ENCODE measurements at regions not wholly inside any gene's neighbourhood (a gene's known extent, or its start where the extent isn't known, plus 50 kb on each side); places are given as distances from the start of the nearest gene placed in this dataset.
A peak's percentile ranks its signal among the peaks of the same experiment; 100 is the strongest.
"Not testable (repeated sequence)": the region's sequence is repeated elsewhere in the genome, so short reads cannot be mapped to it uniquely, and the experiment has no call there.

- no peak for DNase-seq (ENCODE audit: low spot score)
Observed at GRCh38 chr5:25020454-25020853, 375.7 kb upstream of the CDH10 start.

DNA sequence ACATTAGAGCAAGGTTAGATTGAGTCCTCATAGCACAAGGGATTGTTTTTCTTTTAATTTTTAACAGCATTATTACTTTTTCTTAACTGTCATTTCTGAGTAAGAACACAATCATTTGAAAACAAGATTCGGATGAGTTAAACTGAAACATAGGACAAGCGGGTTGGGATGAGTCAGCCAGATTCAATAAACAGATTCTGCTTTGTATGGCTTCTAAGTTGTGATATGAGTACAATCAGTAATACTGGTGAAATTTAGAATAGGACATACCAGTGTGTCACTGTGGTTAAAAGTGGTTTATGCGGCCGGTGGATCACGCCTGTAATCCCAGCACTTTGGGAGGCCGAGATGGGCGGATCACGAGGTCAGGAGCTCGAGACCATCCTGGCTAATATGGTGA, 364.3 kb upstream of the CDH10 start:
- no peak for DNase-seq (ENCODE audit: low spot score)

GRCh38 chr5:25006734-25007133, 362.0 kb upstream of the CDH10 start:
- DNase-seq (ENCODE audit: low spot score): peak; percentile 69

GRCh38 chr5:25006237-25006636, 361.5 kb upstream of the CDH10 start:
- no peak for DNase-seq (ENCODE audit: low spot score)

DNA sequence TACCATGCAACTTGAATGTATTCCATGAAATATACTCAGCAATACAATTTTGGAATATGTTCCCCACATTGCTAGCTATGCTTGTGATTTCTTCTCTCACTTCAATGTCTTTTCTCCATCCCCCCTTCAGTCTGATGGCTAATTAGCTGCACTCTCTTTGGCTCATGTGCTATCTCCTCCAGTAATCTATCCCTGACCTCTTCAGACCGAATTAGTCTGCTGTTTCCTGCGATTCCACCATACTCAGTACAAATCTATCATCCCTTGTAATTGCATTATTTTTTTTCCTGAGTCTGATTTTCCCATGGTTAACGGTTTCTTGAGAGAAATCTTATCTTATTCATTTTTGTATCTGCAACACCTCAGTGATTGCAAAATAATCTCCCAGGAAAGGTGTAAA, 360.7 kb upstream of the CDH10 start:
- no peak for DNase-seq (ENCODE audit: low spot score)

GRCh38 chr5:25002371-25002770, 357.6 kb upstream of the CDH10 start:
- no peak for DNase-seq (ENCODE audit: low spot score)

DNA sequence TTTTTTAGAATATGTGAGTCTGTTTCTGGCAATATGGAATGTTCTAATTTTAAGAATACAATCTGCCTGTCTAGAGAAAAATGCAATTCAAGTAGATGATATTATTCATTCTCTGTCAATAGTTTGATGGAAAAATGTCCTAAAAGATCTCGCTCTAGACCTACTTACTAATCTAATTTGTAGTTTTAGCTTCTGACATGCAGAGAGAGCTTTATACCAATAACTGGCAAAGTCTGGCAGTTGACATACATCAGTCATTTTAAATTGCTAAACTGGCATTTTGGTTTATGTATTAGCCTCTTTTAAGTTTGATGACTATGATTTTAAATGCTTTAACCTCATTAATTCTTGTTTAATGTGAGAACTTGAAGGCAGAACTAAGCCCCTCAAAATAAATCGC, 355.0 kb upstream of the CDH10 start:
- DNase-seq (ENCODE audit: low spot score): no peak

DNA sequence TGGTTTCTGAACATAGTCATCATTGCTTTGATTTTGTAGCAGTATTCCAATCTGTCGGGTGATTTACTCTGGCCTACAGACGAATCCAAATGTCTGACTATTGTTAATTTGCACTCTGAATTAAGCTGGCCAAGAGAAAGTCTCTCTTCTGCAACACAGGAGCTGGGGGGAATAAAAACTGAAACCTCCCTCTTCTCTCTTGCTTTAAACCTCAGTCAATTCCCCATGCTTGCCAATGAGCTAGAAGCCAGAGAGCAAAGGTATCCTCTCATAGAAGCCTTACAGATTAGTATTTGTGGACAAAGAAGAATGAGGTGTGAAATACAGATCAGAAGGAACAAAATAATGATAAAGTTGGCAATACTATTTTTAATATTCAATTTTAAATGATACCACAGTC, 353.9 kb upstream of the CDH10 start:
- no peak for DNase-seq (ENCODE audit: low spot score)

- DNase-seq (ENCODE audit: low spot score): no peak
Observed at GRCh38 chr5:24986326-24986725, 341.5 kb upstream of the CDH10 start.

DNA sequence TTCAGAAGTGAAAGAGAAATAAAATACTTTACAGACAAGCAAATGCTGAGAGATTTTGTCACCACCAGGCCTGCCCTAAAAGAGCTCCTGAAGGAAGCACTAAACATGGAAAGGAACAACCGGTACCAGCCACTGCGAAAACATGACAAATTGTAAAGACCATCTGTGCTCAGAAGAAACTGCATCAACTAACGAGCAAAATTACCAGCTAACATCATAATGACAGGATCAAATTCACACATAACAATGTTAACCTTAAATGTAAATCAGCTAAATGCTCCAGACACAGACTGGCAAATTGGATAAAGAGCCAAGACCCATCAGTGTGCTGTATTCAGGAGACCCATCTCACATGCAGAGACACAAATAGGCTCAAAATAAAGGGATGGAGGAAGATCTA, 333.8 kb upstream of the CDH10 start:
- DNase-seq (ENCODE audit: low spot score): not testable (repeated sequence)

DNA sequence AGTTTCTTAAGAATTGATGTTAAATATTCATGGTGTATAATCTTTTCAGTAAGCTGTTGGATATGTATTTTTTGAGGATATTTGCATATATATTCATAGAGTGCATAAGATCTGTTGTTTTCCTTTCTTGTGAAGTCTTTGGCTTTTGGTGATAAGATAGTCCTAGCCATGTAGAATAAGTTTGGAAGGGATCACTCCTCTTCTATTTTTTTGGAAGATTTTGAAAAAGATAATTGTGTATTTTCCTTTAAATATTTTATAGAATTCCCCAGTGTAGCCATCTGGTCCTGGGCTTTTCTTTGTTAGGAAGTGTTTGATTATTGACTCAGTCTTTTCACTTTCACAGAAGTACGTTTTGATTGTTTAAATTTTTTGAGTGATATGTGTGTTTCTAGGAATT, 318.8 kb upstream of the CDH10 start:
- no peak for DNase-seq (ENCODE audit: low spot score)

DNA sequence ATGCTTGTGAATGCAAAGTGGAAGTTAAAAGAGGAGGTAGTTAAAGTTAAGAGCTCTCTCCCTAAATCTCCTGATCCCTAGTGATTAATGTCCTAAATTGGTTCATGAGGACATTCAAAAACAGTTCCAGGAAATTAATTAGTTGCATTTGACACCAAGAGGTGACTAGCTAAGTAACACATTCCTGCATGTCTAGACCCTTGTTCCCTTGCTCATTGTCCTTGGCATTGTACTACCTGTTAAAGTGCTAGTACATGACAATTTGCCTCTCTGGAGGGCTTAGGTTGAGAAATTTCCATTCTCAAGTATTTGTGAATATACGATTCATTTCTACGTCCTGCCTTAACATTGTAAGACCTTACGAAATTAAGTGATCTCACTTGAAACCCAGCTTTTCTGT, 278.6 kb upstream of the CDH10 start:
- no peak for DNase-seq (ENCODE audit: low spot score)

GRCh38 chr5:24918676-24919075, 273.9 kb upstream of the CDH10 start:
- DNase-seq (ENCODE audit: low spot score): no peak

DNA sequence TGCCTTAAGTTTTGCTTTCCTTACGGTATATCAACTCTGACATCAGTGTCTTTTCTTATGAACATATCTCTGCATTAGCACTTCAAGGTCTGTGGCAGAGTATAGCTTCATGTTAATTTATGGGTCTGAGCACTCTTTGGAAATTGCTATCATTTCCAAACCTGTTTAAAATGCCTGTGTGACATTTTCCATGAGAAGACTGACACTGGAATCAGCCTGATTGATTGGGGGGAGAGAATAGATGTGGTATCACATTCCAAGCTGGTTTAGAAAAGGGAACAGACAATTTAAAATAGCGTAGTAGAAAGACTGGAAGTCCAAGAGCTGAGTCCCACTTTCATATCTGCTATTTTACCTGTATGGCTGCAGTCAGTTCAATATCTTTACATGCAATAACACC, 272.1 kb upstream of the CDH10 start:
- DNase-seq (ENCODE audit: low spot score): no peak

- DNase-seq (ENCODE audit: low spot score): no peak
Observed at GRCh38 chr5:24909210-24909609, 264.4 kb upstream of the CDH10 start.

DNA sequence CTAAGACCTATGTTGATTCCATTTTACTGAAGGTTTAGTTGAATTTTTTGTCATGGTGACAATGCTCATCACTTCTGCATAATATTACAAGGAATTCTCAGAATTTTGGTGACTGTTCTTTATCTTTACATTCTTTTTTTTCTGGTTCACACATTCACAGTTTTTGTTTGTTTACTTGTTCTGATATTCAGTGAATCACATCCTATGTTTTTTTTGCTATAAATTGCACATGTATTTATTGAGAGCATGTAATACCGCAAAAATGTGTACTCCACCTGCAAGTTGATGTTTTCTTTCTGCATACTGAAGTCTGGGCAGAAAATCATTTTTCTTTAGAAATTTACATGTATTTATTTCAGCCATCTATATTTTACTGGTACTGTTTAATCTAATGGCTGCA, 261.9 kb upstream of the CDH10 start:
- no peak for DNase-seq (ENCODE audit: low spot score)

- peak; percentile 17 for DNase-seq (ENCODE audit: low spot score)
Observed at GRCh38 chr5:24904981-24905517, 260.3 kb upstream of the CDH10 start.

DNA sequence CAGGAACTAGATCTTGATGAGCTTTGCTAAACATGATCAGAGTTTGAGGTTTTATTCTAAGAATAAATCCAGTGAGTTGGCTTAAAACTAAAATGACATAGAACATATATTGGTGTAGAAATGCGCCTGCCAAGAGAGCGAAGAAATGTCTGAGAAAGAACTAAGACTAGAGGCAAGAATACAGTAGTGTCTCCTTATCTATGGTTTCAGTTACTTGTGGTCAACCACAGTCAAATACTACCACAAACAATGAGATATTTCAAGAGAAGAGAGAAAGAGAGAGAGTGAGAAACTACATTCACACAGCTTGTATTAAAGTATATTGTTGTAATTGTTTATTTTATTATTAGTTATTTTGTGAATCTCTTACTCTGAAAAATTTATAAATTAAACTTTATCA, 254.4 kb upstream of the CDH10 start:
- DNase-seq (ENCODE audit: low spot score): peak; percentile 7

GRCh38 chr5:24864244-24864643, 219.5 kb upstream of the CDH10 start:
- DNase-seq (ENCODE audit: low spot score): no peak

GRCh38 chr5:24862117-24862516, 217.3 kb upstream of the CDH10 start:
- no peak for DNase-seq (ENCODE audit: low spot score)

DNA sequence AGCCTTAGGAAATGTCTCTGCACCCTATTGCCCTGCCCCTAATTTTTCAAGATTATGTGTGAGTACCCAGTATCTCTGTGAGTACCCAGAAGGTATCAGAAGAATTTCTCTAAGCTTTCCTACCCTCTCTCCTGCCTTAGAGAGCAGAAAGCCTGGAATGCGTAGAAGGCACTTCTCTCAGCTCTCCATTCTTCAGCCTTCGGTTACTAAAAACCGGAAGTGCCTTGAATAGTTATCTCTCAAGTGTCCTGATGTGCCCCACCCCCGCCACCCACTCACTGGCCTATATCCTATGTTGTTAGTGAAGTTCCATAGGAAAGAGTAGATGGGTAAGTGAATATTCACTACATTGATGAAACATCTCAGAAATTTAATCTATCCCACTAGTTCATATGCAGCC, 210.7 kb upstream of the CDH10 start:
- no peak for DNase-seq (ENCODE audit: low spot score)

- DNase-seq (ENCODE audit: low spot score): peak; percentile 18
Observed at GRCh38 chr5:24854850-24855249, 210.1 kb upstream of the CDH10 start.

GRCh38 chr5:24854350-24854749, 209.6 kb upstream of the CDH10 start:
- DNase-seq (ENCODE audit: low spot score): no peak

GRCh38 chr5:24850926-24851486, 206.2 kb upstream of the CDH10 start:
- no peak for DNase-seq (ENCODE audit: low spot score)

DNA sequence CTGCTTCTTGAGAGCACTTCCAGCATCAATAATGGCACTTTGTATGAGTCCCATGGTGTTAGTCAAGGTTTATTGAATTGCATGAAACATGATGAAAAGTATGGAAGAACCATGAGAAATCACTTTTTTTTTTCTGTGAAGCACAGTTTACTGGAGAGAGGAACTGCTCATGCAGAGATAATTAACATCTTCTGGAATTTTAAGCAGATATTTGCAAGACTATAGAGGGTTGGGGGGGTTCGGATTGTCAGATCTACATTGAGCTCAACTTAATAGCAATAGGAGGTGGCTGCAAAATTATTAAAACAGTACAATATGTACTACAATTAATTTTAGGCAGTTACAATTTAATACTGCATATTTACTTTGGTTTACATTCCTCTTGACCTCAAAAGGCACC, 204.4 kb upstream of the CDH10 start:
- no peak for DNase-seq (ENCODE audit: low spot score)

All from GM03348 (cell line).